Loucy (cell line): ENCODE measurements at regions not wholly inside any gene's neighbourhood (a gene's known extent, or its start where the extent isn't known, plus 50 kb on each side); places are given as distances from the start of the nearest gene placed in this dataset.

Experiments used
- H2AFZ ChIP-seq: fragments of 200-600 bp; sonication (generic); 2 replicates; pipeline ENCODE4 v1.6.0; 2016; ENCODE audit warnings: antibody characterized with exemption, mild to moderate bottlenecking, low read length, moderate library complexity
- H3F3A ChIP-seq: fragments of 200-600 bp; 2 replicates; pipeline ENCODE4 v1.6.0; 2016; ENCODE audit warnings: antibody characterized with exemption, low read depth, mild to moderate bottlenecking
- H3K27me3 ChIP-seq: fragments of 200-600 bp; sonication (generic); 2 replicates; pipeline ENCODE4 v1.6.1; 2014; ENCODE audit warnings: low read length, mild to moderate bottlenecking; ENCODE audit not compliant: insufficient read depth, poor library complexity, severe bottlenecking
- H3K36me3 ChIP-seq: fragments of 200-600 bp; sonication (generic); 2 replicates; pipeline ENCODE4 v1.6.1; 2016; ENCODE audit warnings: low read length; ENCODE audit not compliant: insufficient read depth
- H3K4me1 ChIP-seq: fragments of 200-600 bp; sonication (generic); 2 replicates; pipeline ENCODE4 v1.5.1; 2014; ENCODE audit warnings: low read length, mild to moderate bottlenecking; ENCODE audit not compliant: insufficient read depth, poor library complexity, severe bottlenecking
- H3K4me2 ChIP-seq: fragments of 200-600 bp; sonication (generic); 2 replicates; pipeline ENCODE4 v1.6.0; 2014; ENCODE audit warnings: antibody characterized with exemption, low read length, low read depth, mild to moderate bottlenecking; ENCODE audit not compliant: poor library complexity, severe bottlenecking
- H3K4me3 ChIP-seq: fragments of 200-600 bp; sonication (generic); 2 replicates; pipeline ENCODE4 v1.5.1; 2014; ENCODE audit warnings: low read length, mild to moderate bottlenecking, mixed read lengths; ENCODE audit not compliant: poor library complexity, severe bottlenecking
- H3K79me2 ChIP-seq: fragments of 200-600 bp; sonication (generic); 2 replicates; pipeline ENCODE4 v1.6.1; 2014; ENCODE audit warnings: low read length; ENCODE audit not compliant: insufficient read depth
- H3K9ac ChIP-seq: fragments of 200-600 bp; sonication (generic); 2 replicates; pipeline ENCODE4 v1.6.0; 2014; ENCODE audit warnings: mild to moderate bottlenecking, low read depth, low read length, moderate library complexity; ENCODE audit not compliant: poor library complexity, severe bottlenecking
- H3K9me2 ChIP-seq: fragments of 200-600 bp; sonication (generic); replicated peaks from 2 replicates; pipeline ENCODE4 v1.6.1; 2016; ENCODE audit warnings: low read depth, low read length, mixed read lengths
- H3K9me3 ChIP-seq: fragments of 200-600 bp; sonication (generic); 2 replicates; pipeline ENCODE4 v1.6.1; 2014; ENCODE audit warnings: mild to moderate bottlenecking, antibody characterized with exemption, low read length, low read depth; ENCODE audit not compliant: insufficient read depth
- H4K20me1 ChIP-seq: fragments of 200-600 bp; sonication (generic); 2 replicates; pipeline ENCODE4 v1.6.0; 2014; ENCODE audit warnings: antibody characterized with exemption, low read length, mild to moderate bottlenecking; ENCODE audit not compliant: insufficient read depth, poor library complexity, severe bottlenecking
- CTCF ChIP-seq: fragments of 200-600 bp; sonication (generic); conservative IDR thresholded peaks from 2 replicates; pipeline ENCODE4 v1.5.1; 2014; ENCODE audit warnings: mild to moderate bottlenecking, antibody characterized with exemption, low read length
- EZH2phosphoT487 ChIP-seq: fragments of 200-600 bp; IDR thresholded peaks from 2 replicates; pipeline ENCODE4 v1.6.1; 2018; ENCODE audit warnings: antibody characterized with exemption, mild to moderate bottlenecking, moderate library complexity, borderline replicate concordance

- Histone ChIP-seq H3F3A (no peaks in the 10 kb centered on the region), H3K9me3 (no peaks in the 10 kb centered on the region), H3K4me2 (no peak overlapping the region), H3K36me3 (no peaks in the 10 kb centered on the region), H3K4me1 (no peaks in the 10 kb centered on the region), H2AFZ (no peak overlapping the region), H3K4me3 (no peak overlapping the region), H3K27me3 (no peaks in the 10 kb centered on the region), H3K9me2 (no peaks in the 10 kb centered on the region; the same call in 1 of the 2 replicates), H4K20me1 (no peaks in the 10 kb centered on the region), H3K9ac (no peak overlapping the region), H3K79me2 (no peaks in the 10 kb centered on the region)
- TF ChIP-seq EZH2phosphoT487 (no peak), CTCF (no peak)
Measured at GRCh38 chr1:68938051-68938666, 441.3 kb upstream of the DEPDC1 start.

- no peaks in the 10 kb centered on the region for H3K36me3 ChIP-seq
- H3K9me2 ChIP-seq = no peaks in the 10 kb centered on the region
Measured at GRCh38 chr1:68950036-68950435, 453.2 kb upstream of the DEPDC1 start.

GRCh38 chr1:68953311-68953710 lies 456.4 kb upstream of the DEPDC1 start:
- no peaks in the 10 kb centered on the region for H3K4me1 ChIP-seq
- no peak overlapping the region for H3K4me3 ChIP-seq
- no peaks in the 10 kb centered on the region for H3K36me3 ChIP-seq
- no peaks in the 10 kb centered on the region for H3K79me2 ChIP-seq
- H4K20me1 ChIP-seq = no peaks in the 10 kb centered on the region
- no peak overlapping the region for H3K9ac ChIP-seq
- no peaks in the 10 kb centered on the region for H3K9me2 ChIP-seq
- no peaks in the 10 kb centered on the region for H3K9me3 ChIP-seq
- H3F3A ChIP-seq = no peaks in the 10 kb centered on the region
- H2AFZ ChIP-seq = no peak overlapping the region
- H3K27me3 ChIP-seq = no peaks in the 10 kb centered on the region
- no peak for TF ChIP-seq EZH2phosphoT487
- TF ChIP-seq CTCF = no peak
- H3K4me2 ChIP-seq = no peak overlapping the region

More at GRCh38 chr1:68950036-68950435, 453.2 kb upstream of the DEPDC1 start:
- Histone ChIP-seq H3K4me1 (no peaks in the 10 kb centered on the region), H3K27me3 (no peaks in the 10 kb centered on the region), H3K4me2 (no peak overlapping the region), H3K9ac (no peak overlapping the region), H3F3A (no peaks in the 10 kb centered on the region), H3K4me3 (no peak overlapping the region), H3K9me3 (no peaks in the 10 kb centered on the region), H3K79me2 (no peaks in the 10 kb centered on the region), H4K20me1 (no peaks in the 10 kb centered on the region), H2AFZ (no peak overlapping the region)
- no peak for TF ChIP-seq EZH2phosphoT487
- no peak for TF ChIP-seq CTCF
